Panc1 (cell line): ENCODE measurements at regions not wholly inside any gene's neighbourhood (a gene's known extent, or its start where the extent isn't known, plus 50 kb on each side); places are given as distances from the start of the nearest gene placed in this dataset.

ENCODE experiments used
- ATAC-seq: fragments of 200-7000 bp; cut with Tn5 transposase; 2 replicates; pipeline ENCODE4 v1.9.1; 2020; ENCODE audit warnings: mild to moderate bottlenecking, moderate library complexity
- BruUV-seq: library from RNA; stranded (reverse); fragments of 400-500 nt; replicated peaks from 2 replicates; lab custom pipeline; 2021; lab: Mats Ljungman, UMichigan
- CTCF ChIA-PET: fragments of 300-600 bp; sonication (Branson Sonifier 250); formaldehyde crosslinking; loops from one replicate; lab custom pipeline; 2022; ENCODE audit warnings: antibody characterized with exemption; lab: Charles Lee
- POLR2A ChIA-PET: fragments of 300-600 bp; sonication (Branson Sonifier 250); formaldehyde crosslinking; loops from one replicate; lab custom pipeline; 2022; ENCODE audit warnings: antibody characterized with exemption; lab: Charles Lee
- DNase-seq: peaks from one replicate; pipeline ENCODE4 v3.0.0-alpha.2; 2010; ENCODE audit warnings: low read depth, low spot score
- H3K27ac ChIP-seq: 2 replicates; pipeline ENCODE4 v1.5.1; 2011; ENCODE audit warnings: mild to moderate bottlenecking, low read length, inconsistent platforms
- H3K27me3 ChIP-seq: fragments of 200-500 bp; sonication (Bioruptor generic); 2 replicates; pipeline ENCODE4 v1.6.0; 2014; ENCODE audit warnings: low read length, inconsistent platforms; ENCODE audit not compliant: control insufficient read depth, insufficient read depth
- H3K36me3 ChIP-seq: fragments of 200-500 bp; sonication (Bioruptor generic); 2 replicates; pipeline ENCODE4 v1.5.1; 2014; ENCODE audit warnings: inconsistent platforms, mild to moderate bottlenecking, low read length, moderate library complexity; ENCODE audit not compliant: control insufficient read depth, insufficient read depth
- H3K4me1 ChIP-seq: 2 replicates; pipeline ENCODE4 v1.5.1; 2011; ENCODE audit warnings: inconsistent platforms, mild to moderate bottlenecking, low read length, moderate library complexity; ENCODE audit not compliant: control insufficient read depth, insufficient read depth
- H3K4me3 ChIP-seq, 2 experiments: 2 replicates each; pipeline ENCODE4 v1.5.1; 2011 to 2012; ENCODE audit warnings: low read depth in 2 of 2, low read length in 2 of 2, mild to moderate bottlenecking in 2 of 2, inconsistent platforms in 1 of 2, moderate library complexity in 1 of 2
- H3K9me3 ChIP-seq: fragments of 200-500 bp; sonication (Bioruptor generic); 2 replicates; pipeline ENCODE4 v1.5.1; 2014; ENCODE audit warnings: low read depth, mild to moderate bottlenecking, inconsistent platforms, low read length, moderate library complexity; ENCODE audit not compliant: control insufficient read depth, insufficient read depth
- POLR2AphosphoS5 ChIP-seq: IDR thresholded peaks from 2 replicates; pipeline ENCODE4 v1.6.1; 2012; ENCODE audit warnings: mild to moderate bottlenecking, low read depth, low read length, moderate library complexity
- SIN3A ChIP-seq: IDR thresholded peaks from 2 replicates; pipeline ENCODE4 v1.6.1; 2012; ENCODE audit warnings: low read depth, mild to moderate bottlenecking, low read length, moderate library complexity, borderline replicate concordance; ENCODE audit not compliant: insufficient read depth
- TCF7L2 ChIP-seq: IDR thresholded peaks from 2 replicates; pipeline ENCODE4 v1.6.1; 2011; ENCODE audit warnings: mild to moderate bottlenecking, low read depth, low read length, inconsistent platforms
- in situ Hi-C: cut with HindIII; loops from 2 replicates; pipeline ENCODE4 v1.10.0; 2016; ENCODE audit warnings: low sequenced_read_pairs, low pct_unique_long_range_greater_than_20kb
- intact Hi-C: fragments of 100-400 bp; cut with micrococcal nuclease; formaldehyde crosslinking; loops from one replicate; pipeline ENCODE4 v1.10.0; 2022; ENCODE audit not compliant: unreplicated experiment
- TF ChIP-seq, protein P1 (sequence below), 2 experiments: IDR thresholded peaks; 2 replicates each; pipeline ENCODE4 v1.6.1; 2011 to 2012; ENCODE audit warnings: low read depth in 2 of 2, control low read depth in 1 of 2, low read length in 1 of 2, mild to moderate bottlenecking in 1 of 2, moderate library complexity in 1 of 2; ENCODE audit not compliant: insufficient read depth in 1 of 2
- TF ChIP-seq, protein P2 (sequence below): fragments of 450-650 bp; IDR thresholded peaks from 2 replicates; pipeline ENCODE4 v1.5.1; 2017; ENCODE audit warnings: mild to moderate bottlenecking

DNA sequence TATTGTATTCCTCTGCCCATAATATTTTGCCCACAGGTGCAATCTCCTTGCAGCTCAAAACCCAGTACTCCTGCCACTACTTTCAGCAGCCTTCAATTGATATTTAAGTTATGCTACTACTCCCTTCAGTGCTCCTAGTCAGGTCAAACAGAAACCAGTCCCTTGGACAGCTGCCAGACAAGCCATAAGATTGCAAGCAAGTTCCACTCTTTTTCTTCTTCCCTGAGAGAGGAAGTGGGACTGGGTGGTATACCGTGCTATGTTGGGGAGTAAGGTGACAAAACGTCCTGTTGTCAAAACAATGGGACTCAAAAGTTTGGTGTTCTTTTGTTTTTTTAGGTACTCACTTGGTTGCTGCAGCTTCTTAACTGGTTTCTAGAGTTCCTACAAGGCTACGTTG, 63.1 kb upstream of the FRY start:
- no peak for TF ChIP-seq SIN3A
- ChIA-PET CTCF (no interaction called here), POLR2A (no interaction called here)
- in situ Hi-C loops (no loop called here), intact Hi-C loops (no loop called here)
- no peak for ATAC-seq
- no peaks in the 10 kb centered on the region for H3K36me3 ChIP-seq
- no peak overlapping the region for H3K4me3 ChIP-seq
- BruUV-seq, result no TSS peak
- no peak overlapping the region for H3K27ac ChIP-seq
- H3K27me3 ChIP-seq, result no peaks in the 10 kb centered on the region
- no peak for DNase-seq
- 0 out of 2 replicates have a peak, but pooled peaks cover 2% of the 10 kb centered on the region for H3K4me1 ChIP-seq
- no peaks in the 10 kb centered on the region for H3K9me3 ChIP-seq

DNA sequence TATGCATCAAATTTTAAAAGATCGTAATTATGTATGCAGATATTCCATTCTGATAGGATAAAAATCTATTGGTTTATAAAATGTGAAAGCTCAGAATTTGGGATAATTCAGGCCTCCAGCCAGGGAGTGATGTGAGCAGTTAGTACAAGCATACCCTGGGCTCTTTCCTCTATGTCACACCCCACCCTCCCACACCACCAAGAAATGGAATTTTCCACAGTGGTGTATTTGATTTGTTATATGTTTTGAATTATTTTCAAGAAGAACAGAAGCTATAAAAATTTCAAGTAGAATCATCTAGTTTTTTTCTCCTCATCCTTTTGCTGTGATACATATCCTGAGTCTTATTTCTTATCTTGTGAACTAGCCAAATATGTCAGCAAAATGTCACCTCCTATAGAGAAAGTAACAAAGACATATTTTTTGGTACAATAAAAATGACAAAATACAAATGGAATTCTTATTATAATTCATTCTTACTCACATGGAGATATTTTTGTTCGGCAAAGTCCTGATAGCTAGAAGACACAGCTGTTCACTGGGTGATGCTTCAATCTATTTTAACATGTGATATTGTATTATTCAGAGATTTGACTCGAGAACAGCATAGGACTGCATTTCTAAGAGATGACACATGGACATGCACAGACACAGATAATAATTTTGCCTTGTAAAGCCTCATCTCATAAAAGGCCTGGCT, 61.2 kb upstream of the FRY start:
- BruUV-seq, result no TSS peak
- H3K4me3 ChIP-seq, result no peak overlapping the region
- intact Hi-C loops (no loop called here), in situ Hi-C loops (no loop called here)
- no peak overlapping the region for H3K27ac ChIP-seq
- TF ChIP-seq POLR2AphosphoS5 (no peak), TCF7L2 (no peak), SIN3A (no peak)
- TF ChIP-seq, protein P1, sequence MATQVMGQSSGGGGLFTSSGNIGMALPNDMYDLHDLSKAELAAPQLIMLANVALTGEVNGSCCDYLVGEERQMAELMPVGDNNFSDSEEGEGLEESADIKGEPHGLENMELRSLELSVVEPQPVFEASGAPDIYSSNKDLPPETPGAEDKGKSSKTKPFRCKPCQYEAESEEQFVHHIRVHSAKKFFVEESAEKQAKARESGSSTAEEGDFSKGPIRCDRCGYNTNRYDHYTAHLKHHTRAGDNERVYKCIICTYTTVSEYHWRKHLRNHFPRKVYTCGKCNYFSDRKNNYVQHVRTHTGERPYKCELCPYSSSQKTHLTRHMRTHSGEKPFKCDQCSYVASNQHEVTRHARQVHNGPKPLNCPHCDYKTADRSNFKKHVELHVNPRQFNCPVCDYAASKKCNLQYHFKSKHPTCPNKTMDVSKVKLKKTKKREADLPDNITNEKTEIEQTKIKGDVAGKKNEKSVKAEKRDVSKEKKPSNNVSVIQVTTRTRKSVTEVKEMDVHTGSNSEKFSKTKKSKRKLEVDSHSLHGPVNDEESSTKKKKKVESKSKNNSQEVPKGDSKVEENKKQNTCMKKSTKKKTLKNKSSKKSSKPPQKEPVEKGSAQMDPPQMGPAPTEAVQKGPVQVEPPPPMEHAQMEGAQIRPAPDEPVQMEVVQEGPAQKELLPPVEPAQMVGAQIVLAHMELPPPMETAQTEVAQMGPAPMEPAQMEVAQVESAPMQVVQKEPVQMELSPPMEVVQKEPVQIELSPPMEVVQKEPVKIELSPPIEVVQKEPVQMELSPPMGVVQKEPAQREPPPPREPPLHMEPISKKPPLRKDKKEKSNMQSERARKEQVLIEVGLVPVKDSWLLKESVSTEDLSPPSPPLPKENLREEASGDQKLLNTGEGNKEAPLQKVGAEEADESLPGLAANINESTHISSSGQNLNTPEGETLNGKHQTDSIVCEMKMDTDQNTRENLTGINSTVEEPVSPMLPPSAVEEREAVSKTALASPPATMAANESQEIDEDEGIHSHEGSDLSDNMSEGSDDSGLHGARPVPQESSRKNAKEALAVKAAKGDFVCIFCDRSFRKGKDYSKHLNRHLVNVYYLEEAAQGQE (IDR thresholded peaks at IDR 0.05; ENCODE audit: insufficient read depth in 1 of 2, low read depth in 2 of 2, low read length in 1 of 2), result no peak
- TF ChIP-seq, protein P2, sequence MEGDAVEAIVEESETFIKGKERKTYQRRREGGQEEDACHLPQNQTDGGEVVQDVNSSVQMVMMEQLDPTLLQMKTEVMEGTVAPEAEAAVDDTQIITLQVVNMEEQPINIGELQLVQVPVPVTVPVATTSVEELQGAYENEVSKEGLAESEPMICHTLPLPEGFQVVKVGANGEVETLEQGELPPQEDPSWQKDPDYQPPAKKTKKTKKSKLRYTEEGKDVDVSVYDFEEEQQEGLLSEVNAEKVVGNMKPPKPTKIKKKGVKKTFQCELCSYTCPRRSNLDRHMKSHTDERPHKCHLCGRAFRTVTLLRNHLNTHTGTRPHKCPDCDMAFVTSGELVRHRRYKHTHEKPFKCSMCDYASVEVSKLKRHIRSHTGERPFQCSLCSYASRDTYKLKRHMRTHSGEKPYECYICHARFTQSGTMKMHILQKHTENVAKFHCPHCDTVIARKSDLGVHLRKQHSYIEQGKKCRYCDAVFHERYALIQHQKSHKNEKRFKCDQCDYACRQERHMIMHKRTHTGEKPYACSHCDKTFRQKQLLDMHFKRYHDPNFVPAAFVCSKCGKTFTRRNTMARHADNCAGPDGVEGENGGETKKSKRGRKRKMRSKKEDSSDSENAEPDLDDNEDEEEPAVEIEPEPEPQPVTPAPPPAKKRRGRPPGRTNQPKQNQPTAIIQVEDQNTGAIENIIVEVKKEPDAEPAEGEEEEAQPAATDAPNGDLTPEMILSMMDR, result no peak
- 0 out of 2 replicates have a peak, but pooled peaks cover 2% of the 10 kb centered on the region for H3K4me1 ChIP-seq
- CTCF ChIA-PET, result no interaction called here
- DNase-seq (no peak), ATAC-seq (no peak)
- H3K36me3 ChIP-seq, result no peaks in the 10 kb centered on the region
- H3K27me3 ChIP-seq, result no peaks in the 10 kb centered on the region
- H3K9me3 ChIP-seq, result no peaks in the 10 kb centered on the region
- POLR2A ChIA-PET, result no interaction called here

DNA sequence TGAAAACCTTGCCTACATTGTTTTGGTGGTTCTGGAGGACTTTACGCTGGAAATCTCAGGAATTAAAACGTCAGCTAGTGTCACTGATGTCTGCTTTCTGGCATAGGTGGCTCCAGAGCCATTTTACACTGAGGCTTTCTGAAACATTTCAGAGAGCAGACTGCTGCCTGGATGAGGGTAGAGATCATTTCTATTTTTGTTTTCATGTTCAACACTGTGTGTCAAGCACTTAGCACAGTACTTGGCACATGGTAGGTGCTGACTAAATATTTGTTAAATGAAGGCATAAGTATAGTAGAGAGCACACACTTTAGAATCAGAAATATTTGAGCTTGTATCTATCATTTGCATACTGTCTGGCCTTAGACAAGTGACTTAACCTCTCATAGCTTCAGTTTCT, 59.1 kb upstream of the FRY start:
- BruUV-seq, result no TSS peak
- no peak for ATAC-seq
- DNase-seq, result no peak
- CTCF ChIA-PET, result no interaction called here
- in situ Hi-C loops, result no loop called here
- no peaks in the 10 kb centered on the region for H3K36me3 ChIP-seq
- intact Hi-C loops, result no loop called here
- TF ChIP-seq, protein P2, result no peak
- TF ChIP-seq SIN3A, result no peak
- H3K27ac ChIP-seq, result no peak overlapping the region
- H3K9me3 ChIP-seq, result no peaks in the 10 kb centered on the region
- H3K4me1 ChIP-seq, result no peaks in the 10 kb centered on the region
- no peak overlapping the region for H3K4me3 ChIP-seq
- POLR2A ChIA-PET, result no interaction called here
- H3K27me3 ChIP-seq, result no peaks in the 10 kb centered on the region
